ENCODE measurements at regions not wholly inside any gene's neighbourhood (a gene's known extent, or its start where the extent isn't known, plus 50 kb on each side); places are given as distances from the start of the nearest gene placed in this dataset.

GRCh38 chrX:40173143-40174000 is 75.6 kb upstream of the BCOR start:
- TF ChIP-seq, protein P1, sequence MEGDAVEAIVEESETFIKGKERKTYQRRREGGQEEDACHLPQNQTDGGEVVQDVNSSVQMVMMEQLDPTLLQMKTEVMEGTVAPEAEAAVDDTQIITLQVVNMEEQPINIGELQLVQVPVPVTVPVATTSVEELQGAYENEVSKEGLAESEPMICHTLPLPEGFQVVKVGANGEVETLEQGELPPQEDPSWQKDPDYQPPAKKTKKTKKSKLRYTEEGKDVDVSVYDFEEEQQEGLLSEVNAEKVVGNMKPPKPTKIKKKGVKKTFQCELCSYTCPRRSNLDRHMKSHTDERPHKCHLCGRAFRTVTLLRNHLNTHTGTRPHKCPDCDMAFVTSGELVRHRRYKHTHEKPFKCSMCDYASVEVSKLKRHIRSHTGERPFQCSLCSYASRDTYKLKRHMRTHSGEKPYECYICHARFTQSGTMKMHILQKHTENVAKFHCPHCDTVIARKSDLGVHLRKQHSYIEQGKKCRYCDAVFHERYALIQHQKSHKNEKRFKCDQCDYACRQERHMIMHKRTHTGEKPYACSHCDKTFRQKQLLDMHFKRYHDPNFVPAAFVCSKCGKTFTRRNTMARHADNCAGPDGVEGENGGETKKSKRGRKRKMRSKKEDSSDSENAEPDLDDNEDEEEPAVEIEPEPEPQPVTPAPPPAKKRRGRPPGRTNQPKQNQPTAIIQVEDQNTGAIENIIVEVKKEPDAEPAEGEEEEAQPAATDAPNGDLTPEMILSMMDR (IDR thresholded peaks at IDR 0.05), result no peak
- no peak for TF ChIP-seq EP300 (IDR thresholded peaks at IDR 0.05)

All from suprapubic skin (tissue), 3 donors.